Cardiac muscle cell (in vitro differentiated cells and primary cell): ENCODE measurements at regions not wholly inside any gene's neighbourhood (a gene's known extent, or its start where the extent isn't known, plus 50 kb on each side); places are given as distances from the start of the nearest gene placed in this dataset.

Experiments used
- DNase-seq, 2 donors: peaks; one replicate each; pipeline versions ENCODE4 v3.0.0 to v3.0.0-alpha.2; 2010 to 2017; ENCODE audit warnings: low read depth in 1 of 2, low spot score in 1 of 2
- H3K27ac ChIP-seq: fragments of 200-600 bp; sonication (generic); 2 replicates; pipeline ENCODE4 v1.5.1; 2016
- H3K27me3 ChIP-seq: fragments of 200-600 bp; sonication (generic); 2 replicates; pipeline ENCODE4 v1.6.0; 2016; ENCODE audit warnings: control low read depth
- H3K36me3 ChIP-seq: fragments of 200-600 bp; sonication (generic); 2 replicates; pipeline ENCODE4 v1.5.1; 2016; ENCODE audit warnings: control low read depth
- H3K4me1 ChIP-seq: fragments of 200-600 bp; sonication (generic); 2 replicates; pipeline ENCODE4 v1.8.1; 2017; ENCODE audit warnings: low read depth, mild to moderate bottlenecking, mixed run types
- H3K4me3 ChIP-seq: fragments of 200-600 bp; sonication (generic); 2 replicates; pipeline ENCODE4 v1.5.1; 2016; ENCODE audit warnings: mild to moderate bottlenecking
- H3K9me3 ChIP-seq: fragments of 200-600 bp; sonication (generic); 2 replicates; pipeline ENCODE4 v1.5.1; 2017; ENCODE audit warnings: low read depth, mild to moderate bottlenecking, control low read depth
- CTCF ChIP-seq: IDR thresholded peaks from 2 replicates; pipeline ENCODE4 v1.5.1; 2012; ENCODE audit warnings: low read depth, mild to moderate bottlenecking, low read length

GRCh38 chr10:84571146-84571545 is 242.8 kb downstream of the CCSER2 start:
- TF ChIP-seq CTCF = no peak
- no peak overlapping the region for H3K27ac ChIP-seq
- H3K36me3 ChIP-seq = no peaks in the 10 kb centered on the region
- no peaks in the 10 kb centered on the region for H3K4me1 ChIP-seq
- no peaks in the 10 kb centered on the region for H3K9me3 ChIP-seq
- no peak overlapping the region for H3K4me3 ChIP-seq
- H3K27me3 ChIP-seq = no peaks in the 10 kb centered on the region
- no peak for DNase-seq

GRCh38 chr10:84574102-84574501 is 245.7 kb downstream of the CCSER2 start:
- H3K36me3 ChIP-seq = no peaks in the 10 kb centered on the region
- DNase-seq = no peak

GRCh38 chr10:84581976-84582375 is 253.6 kb downstream of the CCSER2 start:
- no peak for TF ChIP-seq CTCF
- Histone ChIP-seq H3K27ac (no peak overlapping the region), H3K4me1 (no peaks in the 10 kb centered on the region), H3K27me3 (no peaks in the 10 kb centered on the region), H3K4me3 (no peak overlapping the region), H3K36me3 (no peaks in the 10 kb centered on the region), H3K9me3 (no peaks in the 10 kb centered on the region)
- no peak for DNase-seq

More at GRCh38 chr10:84574102-84574501, 245.7 kb downstream of the CCSER2 start:
- no peak overlapping the region for H3K27ac ChIP-seq
- H3K27me3 ChIP-seq = no peaks in the 10 kb centered on the region
- no peak for TF ChIP-seq CTCF
- H3K4me1 ChIP-seq = no peaks in the 10 kb centered on the region
- no peaks in the 10 kb centered on the region for H3K9me3 ChIP-seq
- no peak overlapping the region for H3K4me3 ChIP-seq

GRCh38 chr10:84583501-84583900 is 255.1 kb downstream of the CCSER2 start:
- no peak for DNase-seq
- Histone ChIP-seq H3K4me3 (no peak overlapping the region), H3K4me1 (no peaks in the 10 kb centered on the region), H3K27ac (no peak overlapping the region), H3K36me3 (no peaks in the 10 kb centered on the region), H3K27me3 (no peaks in the 10 kb centered on the region), H3K9me3 (no peaks in the 10 kb centered on the region)
- no peak for TF ChIP-seq CTCF

GRCh38 chr10:84587789-84588188 is 259.4 kb downstream of the CCSER2 start:
- Histone ChIP-seq H3K4me1 (no peaks in the 10 kb centered on the region), H3K4me3 (no peak overlapping the region), H3K9me3 (no peaks in the 10 kb centered on the region), H3K27me3 (no peaks in the 10 kb centered on the region), H3K36me3 (no peaks in the 10 kb centered on the region), H3K27ac (no peak overlapping the region)
- no peak for TF ChIP-seq CTCF
- DNase-seq = no peak

- no peaks in the 10 kb centered on the region for H3K9me3 ChIP-seq
- TF ChIP-seq CTCF = no peak
- no peak for DNase-seq
- no peaks in the 10 kb centered on the region for H3K4me1 ChIP-seq
- no peaks in the 10 kb centered on the region for H3K27me3 ChIP-seq
- no peak overlapping the region for H3K4me3 ChIP-seq
- no peak overlapping the region for H3K27ac ChIP-seq
- H3K36me3 ChIP-seq = no peaks in the 10 kb centered on the region
These were observed 260.0 kb downstream of the CCSER2 start for GRCh38 chr10:84588426-84588825.
